Coronary artery (tissue), 2 donors: ENCODE measurements at regions not wholly inside any gene's neighbourhood (a gene's known extent, or its start where the extent isn't known, plus 50 kb on each side); places are given as distances from the start of the nearest gene placed in this dataset.

Source experiments
- DNase-seq: peaks from one replicate; pipeline ENCODE4 v3.0.0-alpha.2; 2017; ENCODE audit warnings: low spot score
- H3K27ac ChIP-seq, 2 donors: fragments of 200-600 bp; sonication (generic); one replicate each; pipeline ENCODE4 v1.5.1; 2016 to 2019
- H3K4me3 ChIP-seq: fragments of 200-600 bp; sonication (generic); 2 replicates; pipeline ENCODE4 v1.5.1; 2016; ENCODE audit warnings: mild to moderate bottlenecking, moderate library complexity
- TF ChIP-seq, protein P1 (sequence below): fragments of 200-600 bp; sonication (generic); IDR thresholded peaks from one replicate; pipeline ENCODE4 v1.5.1; 2019; ENCODE audit warnings: antibody characterized with exemption

DNA sequence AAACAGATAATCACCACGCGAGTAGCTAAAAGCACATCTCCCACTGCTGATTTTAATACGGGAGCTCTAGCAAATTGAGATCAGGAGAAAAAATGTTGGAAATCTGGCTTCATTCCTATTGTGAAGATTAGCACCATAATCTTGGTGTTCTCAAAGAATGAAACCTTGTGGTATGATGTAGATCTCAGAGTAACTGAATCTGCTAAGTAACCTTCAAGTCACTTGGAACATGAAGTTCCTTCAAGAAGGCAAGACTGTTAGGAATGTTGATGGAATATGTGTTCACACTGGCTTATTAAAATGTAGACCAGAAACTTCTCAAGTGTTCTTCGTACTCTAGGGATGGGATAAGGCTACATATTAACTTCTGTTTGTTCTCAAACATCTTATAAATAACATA is 117.4 kb upstream of the CHRM3 start:
- Histone ChIP-seq H3K4me3 (peak overlapping the region; percentile 49), H3K27ac (no peak overlapping the region)
- DNase-seq = no peak
- TF ChIP-seq, protein P1, sequence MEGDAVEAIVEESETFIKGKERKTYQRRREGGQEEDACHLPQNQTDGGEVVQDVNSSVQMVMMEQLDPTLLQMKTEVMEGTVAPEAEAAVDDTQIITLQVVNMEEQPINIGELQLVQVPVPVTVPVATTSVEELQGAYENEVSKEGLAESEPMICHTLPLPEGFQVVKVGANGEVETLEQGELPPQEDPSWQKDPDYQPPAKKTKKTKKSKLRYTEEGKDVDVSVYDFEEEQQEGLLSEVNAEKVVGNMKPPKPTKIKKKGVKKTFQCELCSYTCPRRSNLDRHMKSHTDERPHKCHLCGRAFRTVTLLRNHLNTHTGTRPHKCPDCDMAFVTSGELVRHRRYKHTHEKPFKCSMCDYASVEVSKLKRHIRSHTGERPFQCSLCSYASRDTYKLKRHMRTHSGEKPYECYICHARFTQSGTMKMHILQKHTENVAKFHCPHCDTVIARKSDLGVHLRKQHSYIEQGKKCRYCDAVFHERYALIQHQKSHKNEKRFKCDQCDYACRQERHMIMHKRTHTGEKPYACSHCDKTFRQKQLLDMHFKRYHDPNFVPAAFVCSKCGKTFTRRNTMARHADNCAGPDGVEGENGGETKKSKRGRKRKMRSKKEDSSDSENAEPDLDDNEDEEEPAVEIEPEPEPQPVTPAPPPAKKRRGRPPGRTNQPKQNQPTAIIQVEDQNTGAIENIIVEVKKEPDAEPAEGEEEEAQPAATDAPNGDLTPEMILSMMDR = no peak

DNA sequence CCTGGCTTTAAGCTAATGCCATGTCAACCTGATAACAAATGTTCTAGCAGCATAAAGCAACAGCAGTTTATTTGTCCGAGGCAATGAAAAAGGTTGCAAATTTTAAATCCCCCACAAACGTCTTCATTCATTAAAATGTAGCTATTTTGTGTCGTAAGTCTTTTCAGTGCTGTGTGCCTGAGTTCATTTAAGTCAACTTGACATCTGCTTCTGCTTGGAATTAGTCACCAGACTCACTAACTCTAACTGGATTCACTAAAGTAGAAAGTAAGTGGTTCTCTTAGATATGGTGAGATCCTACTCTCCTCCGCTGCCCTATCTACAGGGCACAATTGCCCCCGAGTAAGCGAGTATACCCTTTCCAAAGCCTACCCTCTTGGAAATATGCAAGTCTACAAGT is 118.4 kb upstream of the CHRM3 start:
- DNase-seq = no peak
- no peak overlapping the region for H3K27ac ChIP-seq
- TF ChIP-seq, protein P1 = no peak
- H3K4me3 ChIP-seq = no peak overlapping the region

DNA sequence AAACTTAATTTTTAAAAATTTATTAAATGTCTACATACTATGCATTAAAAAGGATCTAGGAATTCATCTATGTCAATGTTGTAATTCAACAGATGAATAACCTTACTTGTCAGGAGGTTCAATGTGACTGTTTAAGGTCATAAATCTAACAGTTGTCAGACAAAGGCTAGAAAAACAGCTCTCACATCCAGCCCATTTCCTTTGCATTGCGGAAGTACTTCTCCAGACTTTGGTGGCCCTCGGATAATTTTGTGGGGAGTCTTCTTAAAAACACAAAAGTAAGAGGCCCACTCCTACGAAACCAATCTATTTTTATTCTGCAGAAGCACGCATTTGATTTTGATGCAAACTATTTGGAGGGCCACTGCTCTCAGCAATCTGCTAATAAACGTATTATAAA is 122.6 kb upstream of the CHRM3 start:
- DNase-seq = no peak
- H3K27ac ChIP-seq = no peak overlapping the region
- TF ChIP-seq, protein P1 = no peak
- H3K4me3 ChIP-seq = no peak overlapping the region

DNA sequence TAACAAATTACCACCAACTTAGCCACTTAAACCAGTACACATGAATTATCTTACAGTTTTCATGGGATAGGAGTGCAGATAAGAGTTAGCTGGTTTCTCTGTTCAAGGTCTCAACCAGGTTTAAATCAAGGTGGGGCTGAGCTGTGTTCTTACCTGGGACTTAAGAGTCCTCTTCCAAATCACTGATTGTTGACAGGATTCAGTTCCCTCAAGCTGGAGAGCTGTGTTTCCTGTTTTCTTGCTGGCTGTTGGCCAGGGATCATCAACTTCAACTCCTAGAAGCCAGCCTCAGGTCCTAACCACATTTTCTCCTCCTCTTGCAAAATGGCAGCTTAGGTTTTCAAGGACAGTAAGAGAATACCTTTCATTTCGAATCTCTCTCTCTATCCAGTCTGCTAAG is 123.8 kb upstream of the CHRM3 start:
- TF ChIP-seq, protein P1 = no peak
- H3K27ac ChIP-seq = no peak overlapping the region
- no peak overlapping the region for H3K4me3 ChIP-seq

DNA sequence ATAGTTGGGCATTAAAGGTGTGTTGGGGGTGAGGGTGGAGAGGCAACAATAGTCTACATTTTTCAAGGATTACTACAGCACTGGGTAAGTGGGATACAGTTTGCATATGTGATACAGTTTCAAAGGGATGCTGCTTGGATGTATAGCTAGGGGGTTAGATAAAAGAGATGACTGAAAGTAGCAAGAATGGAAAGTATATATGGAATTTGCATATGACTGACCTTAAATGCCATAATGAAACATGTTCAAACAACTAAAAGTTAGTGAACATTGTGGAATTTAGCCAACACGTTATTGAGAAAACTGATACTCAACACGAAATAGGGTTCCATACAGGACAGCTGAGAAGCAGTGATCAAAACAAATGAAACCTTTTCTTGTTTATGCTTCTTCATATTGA is 124.8 kb upstream of the CHRM3 start:
- Histone ChIP-seq H3K27ac (no peak overlapping the region), H3K4me3 (no peak overlapping the region)
- TF ChIP-seq, protein P1 = no peak
- DNase-seq = no peak

More for the DNA sequence above, 123.8 kb upstream of the CHRM3 start:
- DNase-seq = no peak

DNA sequence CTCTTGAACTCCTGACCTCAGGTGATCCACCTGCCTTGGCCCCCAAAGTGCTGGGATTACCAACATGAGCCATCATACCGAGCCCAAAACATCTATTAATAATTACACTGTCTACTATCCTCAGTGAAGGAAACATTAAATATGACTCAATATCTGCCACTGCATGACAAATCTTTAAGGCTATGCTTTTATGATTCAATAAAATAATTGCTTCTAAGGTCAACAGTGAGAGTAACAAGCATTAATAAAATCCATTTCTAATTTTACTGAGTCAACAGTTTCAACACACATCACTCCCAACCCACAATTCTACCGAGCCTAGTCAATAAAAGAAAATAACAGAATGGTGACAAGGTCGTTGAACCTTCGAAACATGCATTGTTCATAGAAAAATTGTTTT is 125.5 kb upstream of the CHRM3 start:
- Histone ChIP-seq H3K27ac (no peak overlapping the region), H3K4me3 (no peak overlapping the region)
- TF ChIP-seq, protein P1 = no peak
- no peak for DNase-seq

DNA sequence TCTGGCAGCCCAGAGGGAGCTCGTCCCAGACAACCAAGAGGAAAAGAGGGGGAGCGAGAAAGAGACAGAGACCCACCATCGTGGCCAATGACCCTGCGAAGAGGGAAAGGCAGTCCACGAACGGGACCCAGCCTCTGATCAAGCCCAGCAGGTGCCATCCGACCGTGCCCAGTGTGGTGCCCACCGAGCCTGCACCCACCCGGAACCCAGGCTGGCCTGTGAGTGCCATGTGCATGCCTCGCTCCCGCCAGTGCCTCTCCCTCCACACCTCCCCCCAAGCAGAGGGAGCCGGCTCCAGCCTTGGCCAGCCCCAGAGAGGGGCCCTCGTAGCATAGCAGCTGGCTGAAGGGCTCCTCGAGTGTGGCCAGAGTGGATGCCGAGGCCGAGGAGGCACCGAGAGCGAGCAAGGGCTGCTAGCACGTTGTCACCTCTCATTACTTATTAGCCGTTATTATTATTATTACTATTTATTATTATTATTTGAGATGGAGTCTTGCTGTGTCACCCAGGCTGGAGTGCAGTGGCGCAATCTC is 130.7 kb upstream of the CHRM3 start:
- TF ChIP-seq, protein P1 = no peak
- Histone ChIP-seq H3K27ac (no peak overlapping the region), H3K4me3 (no peak overlapping the region)
- no peak for DNase-seq
